Nephron (organoid): ENCODE measurements at regions not wholly inside any gene's neighbourhood (a gene's known extent, or its start where the extent isn't known, plus 50 kb on each side); places are given as distances from the start of the nearest gene placed in this dataset.
A peak's percentile ranks its signal among the peaks of the same experiment; 100 is the strongest.

Experiments
- H3K27ac Mint-ChIP-seq, 3 experiments: 2 replicates each; pipeline ENCODE4 v1.8.0; 2020; ENCODE audit warnings: mixed read lengths in 3 of 3, mild to moderate bottlenecking in 2 of 3, moderate library complexity in 1 of 3
- H3K27me3 Mint-ChIP-seq: 2 replicates; pipeline ENCODE4 v1.8.0; 2021; ENCODE audit warnings: low read depth, mild to moderate bottlenecking, moderate library complexity, mixed read lengths
- H3K36me3 Mint-ChIP-seq: 2 replicates; pipeline ENCODE4 v1.8.0; 2020; ENCODE audit warnings: low read depth, mixed read lengths
- H3K4me1 Mint-ChIP-seq: 2 replicates; pipeline ENCODE4 v1.8.0; 2020; ENCODE audit warnings: mixed read lengths
- H3K4me3 Mint-ChIP-seq, 3 experiments: 2 replicates each; pipeline ENCODE4 v1.8.0; 2020; ENCODE audit warnings: mild to moderate bottlenecking in 3 of 3, mixed read lengths in 3 of 3, moderate library complexity in 2 of 3
- H3K9me3 Mint-ChIP-seq: 2 replicates; pipeline ENCODE4 v1.8.0; 2020; ENCODE audit warnings: mixed read lengths
- CTCF ChIP-seq, 3 experiments: fragments of 200-600 bp; sonication (generic); IDR thresholded peaks; one replicate each; pipeline ENCODE4 v1.5.0; 2021; ENCODE audit warnings: antibody characterized with exemption in 3 of 3; ENCODE audit not compliant: unreplicated experiment in 3 of 3

GRCh38 chr3:117526470-117527079 lies 817.0 kb downstream of the TUSC7 start:
- peaks cover 4% of the 10 kb centered on the region for H3K9me3 Mint-ChIP-seq
- peak; percentile 54 to 64 (median 63) for TF ChIP-seq CTCF (IDR thresholded peaks at IDR 0.05; ENCODE audit: unreplicated experiment in 3 of 3)
- peaks cover 42% of the 10 kb centered on the region for H3K4me1 Mint-ChIP-seq
- H3K4me3 Mint-ChIP-seq: no peak overlapping the region
- no peaks in the 10 kb centered on the region for H3K27me3 Mint-ChIP-seq
- H3K27ac Mint-ChIP-seq: peak overlapping the region in 2 of 3 experiments; percentile 52 to 56
- H3K36me3 Mint-ChIP-seq: no peaks in the 10 kb centered on the region

- Mint-ChIP-seq H3K4me3 (no peak overlapping the region), H3K36me3 (no peaks in the 10 kb centered on the region), H3K4me1 (peaks cover 43% of the 10 kb centered on the region), H3K27ac (peak overlapping the region in 1 of 3 experiments; percentile 33), H3K9me3 (peaks cover 4% of the 10 kb centered on the region), H3K27me3 (no peaks in the 10 kb centered on the region)
- TF ChIP-seq CTCF (IDR thresholded peaks at IDR 0.05; ENCODE audit: unreplicated experiment in 3 of 3): no peak
These were observed 817.8 kb downstream of the TUSC7 start for GRCh38 chr3:117527346-117527745.

GRCh38 chr3:117528688-117529087 lies 819.1 kb downstream of the TUSC7 start:
- no peaks in the 10 kb centered on the region for H3K27me3 Mint-ChIP-seq
- no peak overlapping the region for H3K27ac Mint-ChIP-seq
- H3K9me3 Mint-ChIP-seq: peaks cover 4% of the 10 kb centered on the region
- H3K36me3 Mint-ChIP-seq: no peaks in the 10 kb centered on the region
- H3K4me1 Mint-ChIP-seq: peaks cover 36% of the 10 kb centered on the region
- H3K4me3 Mint-ChIP-seq: no peak overlapping the region
- TF ChIP-seq CTCF (IDR thresholded peaks at IDR 0.05; ENCODE audit: unreplicated experiment in 3 of 3): no peak

GRCh38 chr3:117531078-117531767 lies 821.6 kb downstream of the TUSC7 start:
- Mint-ChIP-seq H3K36me3 (no peaks in the 10 kb centered on the region), H3K27me3 (no peaks in the 10 kb centered on the region), H3K27ac (peak overlapping the region in 2 of 3 experiments; percentile 13), H3K9me3 (peaks cover 4% of the 10 kb centered on the region), H3K4me3 (no peak overlapping the region), H3K4me1 (peaks cover 23% of the 10 kb centered on the region)
- TF ChIP-seq CTCF (IDR thresholded peaks at IDR 0.05; ENCODE audit: unreplicated experiment in 3 of 3): no peak

GRCh38 chr3:117532268-117532667 lies 822.7 kb downstream of the TUSC7 start:
- H3K4me3 Mint-ChIP-seq: no peak overlapping the region
- H3K27ac Mint-ChIP-seq: peak overlapping the region in 1 of 3 experiments; percentile 13
- TF ChIP-seq CTCF (IDR thresholded peaks at IDR 0.05; ENCODE audit: unreplicated experiment in 3 of 3): no peak
- no peaks in the 10 kb centered on the region for H3K27me3 Mint-ChIP-seq
- peaks cover 16% of the 10 kb centered on the region for H3K4me1 Mint-ChIP-seq
- peaks cover 6% of the 10 kb centered on the region for H3K9me3 Mint-ChIP-seq
- H3K36me3 Mint-ChIP-seq: no peaks in the 10 kb centered on the region

GRCh38 chr3:117534138-117534537 lies 824.6 kb downstream of the TUSC7 start:
- Mint-ChIP-seq H3K36me3 (no peaks in the 10 kb centered on the region), H3K4me1 (peaks cover 13% of the 10 kb centered on the region), H3K27me3 (no peaks in the 10 kb centered on the region), H3K9me3 (peaks cover 3% of the 10 kb centered on the region), H3K27ac (no peak overlapping the region), H3K4me3 (no peak overlapping the region)
- no peak for TF ChIP-seq CTCF (IDR thresholded peaks at IDR 0.05; ENCODE audit: unreplicated experiment in 3 of 3)
